Right lobe of liver (tissue), 4 donors: ENCODE measurements at regions not wholly inside any gene's neighbourhood (a gene's known extent, or its start where the extent isn't known, plus 50 kb on each side); places are given as distances from the start of the nearest gene placed in this dataset.

Experiments
- POLR2A ChIP-seq: fragments of 450-650 bp; IDR thresholded peaks from one replicate; pipeline ENCODE4 v1.6.1; 2017; ENCODE audit warnings: antibody characterized with exemption, mild to moderate bottlenecking
- TF ChIP-seq, protein P1 (sequence below), 4 donors: fragments of 200-600 bp in 3 of 4; fragments of 450-650 bp in 1 of 4; IDR thresholded peaks; one replicate each; pipeline versions ENCODE4 v1.5.1 to v1.8.0; 2016 to 2022; ENCODE audit warnings: antibody characterized with exemption in 4 of 4, mild to moderate bottlenecking in 2 of 4
- donor health status: DM: no; HTN: no; CAD: no.
- donor health status: DM: no; HTN: no; CAD: no.
- donor health status: DM: no; HTN: yes; CAD: no.

- TF ChIP-seq, protein P1, sequence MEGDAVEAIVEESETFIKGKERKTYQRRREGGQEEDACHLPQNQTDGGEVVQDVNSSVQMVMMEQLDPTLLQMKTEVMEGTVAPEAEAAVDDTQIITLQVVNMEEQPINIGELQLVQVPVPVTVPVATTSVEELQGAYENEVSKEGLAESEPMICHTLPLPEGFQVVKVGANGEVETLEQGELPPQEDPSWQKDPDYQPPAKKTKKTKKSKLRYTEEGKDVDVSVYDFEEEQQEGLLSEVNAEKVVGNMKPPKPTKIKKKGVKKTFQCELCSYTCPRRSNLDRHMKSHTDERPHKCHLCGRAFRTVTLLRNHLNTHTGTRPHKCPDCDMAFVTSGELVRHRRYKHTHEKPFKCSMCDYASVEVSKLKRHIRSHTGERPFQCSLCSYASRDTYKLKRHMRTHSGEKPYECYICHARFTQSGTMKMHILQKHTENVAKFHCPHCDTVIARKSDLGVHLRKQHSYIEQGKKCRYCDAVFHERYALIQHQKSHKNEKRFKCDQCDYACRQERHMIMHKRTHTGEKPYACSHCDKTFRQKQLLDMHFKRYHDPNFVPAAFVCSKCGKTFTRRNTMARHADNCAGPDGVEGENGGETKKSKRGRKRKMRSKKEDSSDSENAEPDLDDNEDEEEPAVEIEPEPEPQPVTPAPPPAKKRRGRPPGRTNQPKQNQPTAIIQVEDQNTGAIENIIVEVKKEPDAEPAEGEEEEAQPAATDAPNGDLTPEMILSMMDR (IDR thresholded peaks at IDR 0.05) = no peak
- TF ChIP-seq POLR2A = no peak
These were observed 51.1 kb upstream of the COL5A1 start for GRCh38 chr9:134590240-134591081.
